NB4 (cell line): ENCODE measurements at regions not wholly inside any gene's neighbourhood (a gene's known extent, or its start where the extent isn't known, plus 50 kb on each side); places are given as distances from the start of the nearest gene placed in this dataset.

Experiments
- MYC ChIP-seq: IDR thresholded peaks from 2 replicates; pipeline ENCODE4 v1.6.1; 2011; ENCODE audit warnings: low read depth, low read length
- POLR2A ChIP-seq: IDR thresholded peaks from 2 replicates; pipeline ENCODE4 v1.6.1; 2011; ENCODE audit warnings: mild to moderate bottlenecking; ENCODE audit not compliant: insufficient read length; ENCODE audit errors: extremely low read depth
- TF ChIP-seq, protein P1 (sequence below): IDR thresholded peaks from one replicate; pipeline ENCODE4 v1.5.1; 2012; ENCODE audit warnings: low read depth, low read length

- TF ChIP-seq, protein P1, sequence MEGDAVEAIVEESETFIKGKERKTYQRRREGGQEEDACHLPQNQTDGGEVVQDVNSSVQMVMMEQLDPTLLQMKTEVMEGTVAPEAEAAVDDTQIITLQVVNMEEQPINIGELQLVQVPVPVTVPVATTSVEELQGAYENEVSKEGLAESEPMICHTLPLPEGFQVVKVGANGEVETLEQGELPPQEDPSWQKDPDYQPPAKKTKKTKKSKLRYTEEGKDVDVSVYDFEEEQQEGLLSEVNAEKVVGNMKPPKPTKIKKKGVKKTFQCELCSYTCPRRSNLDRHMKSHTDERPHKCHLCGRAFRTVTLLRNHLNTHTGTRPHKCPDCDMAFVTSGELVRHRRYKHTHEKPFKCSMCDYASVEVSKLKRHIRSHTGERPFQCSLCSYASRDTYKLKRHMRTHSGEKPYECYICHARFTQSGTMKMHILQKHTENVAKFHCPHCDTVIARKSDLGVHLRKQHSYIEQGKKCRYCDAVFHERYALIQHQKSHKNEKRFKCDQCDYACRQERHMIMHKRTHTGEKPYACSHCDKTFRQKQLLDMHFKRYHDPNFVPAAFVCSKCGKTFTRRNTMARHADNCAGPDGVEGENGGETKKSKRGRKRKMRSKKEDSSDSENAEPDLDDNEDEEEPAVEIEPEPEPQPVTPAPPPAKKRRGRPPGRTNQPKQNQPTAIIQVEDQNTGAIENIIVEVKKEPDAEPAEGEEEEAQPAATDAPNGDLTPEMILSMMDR, result no peak
- no peak for TF ChIP-seq MYC
- TF ChIP-seq POLR2A, result no peak
These were observed 218.4 kb upstream of the JARID2 start for GRCh38 chr6:15027472-15027871.
